GM19023 (cell line): ENCODE measurements at regions not wholly inside any gene's neighbourhood (a gene's known extent, or its start where the extent isn't known, plus 50 kb on each side); places are given as distances from the start of the nearest gene placed in this dataset.
"Not testable (repeated sequence)": the region's sequence is repeated elsewhere in the genome, so short reads cannot be mapped to it uniquely, and the experiment has no call there.

Experiments
- ATAC-seq: cut with Tn5 transposase; IDR thresholded peaks from one replicate; pipeline ENCODE4 v1.9.1; 2021; ENCODE audit warnings: mild to moderate bottlenecking, moderate library complexity; ENCODE audit not compliant: unreplicated experiment

- ATAC-seq: no peak
Observed at GRCh38 chr14:53751650-53752049, 205.0 kb downstream of the BMP4 start.

DNA sequence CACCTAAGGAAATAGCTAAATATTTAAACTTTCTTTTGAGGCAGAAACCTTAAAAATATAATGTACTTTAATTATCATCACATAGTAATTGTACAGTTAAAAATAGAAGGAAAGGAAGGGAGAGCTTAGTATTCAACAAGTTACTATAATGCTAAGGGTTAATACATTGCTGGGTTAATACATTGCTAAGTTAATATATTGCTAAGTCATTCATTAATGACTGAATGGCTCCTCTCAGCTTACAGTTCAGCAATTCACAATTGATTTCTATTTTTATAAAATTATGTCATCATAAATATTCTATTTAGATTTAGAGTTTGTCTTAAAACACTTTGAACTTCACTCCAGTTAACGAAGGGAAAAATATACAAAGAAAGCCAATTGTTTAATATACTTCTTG, 207.9 kb downstream of the BMP4 start:
- ATAC-seq: no peak

GRCh38 chr14:53744857-53745256, 211.8 kb downstream of the BMP4 start:
- no peak for ATAC-seq

DNA sequence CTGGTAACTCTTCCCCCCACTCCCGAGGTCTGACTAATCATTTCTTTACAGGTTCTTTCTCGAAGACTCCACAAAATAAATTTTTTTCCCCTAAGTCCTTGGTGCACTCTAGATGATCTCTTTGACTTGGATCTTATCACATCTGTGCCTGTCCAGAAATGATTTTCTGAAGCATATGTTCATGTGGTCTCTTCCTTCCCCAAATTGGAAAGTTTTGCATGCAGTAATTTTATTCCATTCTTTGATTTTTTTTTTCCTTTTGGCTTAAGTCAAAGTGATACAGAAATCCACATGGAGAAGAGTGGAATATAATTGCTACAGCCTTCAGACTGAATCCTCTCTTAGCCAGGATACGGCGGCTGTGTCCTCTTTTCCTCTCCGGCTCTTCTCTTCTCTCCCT, 213.3 kb downstream of the BMP4 start:
- ATAC-seq: no peak

DNA sequence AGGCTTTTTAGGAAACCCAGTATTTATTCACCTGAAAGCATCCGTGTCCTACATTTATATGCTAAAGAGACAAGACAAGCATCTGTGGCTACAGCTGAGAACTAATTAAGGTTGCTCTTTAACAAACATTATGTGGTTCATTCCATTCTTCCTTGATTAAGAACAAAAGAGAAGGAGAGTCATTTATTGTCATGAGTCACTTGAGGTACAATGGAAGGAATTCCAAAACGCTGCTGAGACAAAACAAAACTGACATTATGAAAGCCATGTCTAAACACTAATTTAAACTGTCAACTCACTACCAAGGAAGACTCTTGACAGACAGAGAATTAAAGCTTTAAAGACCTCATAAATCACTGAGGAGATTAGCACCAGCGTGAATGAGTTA, 214.4 kb downstream of the BMP4 start:
- ATAC-seq: no peak

GRCh38 chr14:53741479-53742232, 215.0 kb downstream of the BMP4 start:
- no peak for ATAC-seq

DNA sequence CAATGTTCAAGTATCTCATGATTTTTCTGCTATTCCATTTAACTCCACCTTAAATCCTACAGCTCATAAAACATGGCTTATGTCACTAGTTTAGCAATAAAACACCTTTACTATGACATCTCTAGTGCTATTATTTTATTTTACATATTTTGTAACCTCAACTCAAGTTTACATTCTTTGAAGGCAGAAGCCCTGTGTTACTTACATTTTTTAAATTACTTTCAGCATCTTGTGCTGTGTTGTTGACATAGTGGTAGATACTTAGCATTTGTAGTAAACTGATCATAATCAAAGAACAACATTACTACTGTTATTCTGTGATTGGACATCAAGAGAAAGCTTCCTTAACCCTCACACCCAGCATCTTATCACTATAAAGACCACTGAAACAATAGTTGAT, 216.1 kb downstream of the BMP4 start:
- no peak for ATAC-seq

DNA sequence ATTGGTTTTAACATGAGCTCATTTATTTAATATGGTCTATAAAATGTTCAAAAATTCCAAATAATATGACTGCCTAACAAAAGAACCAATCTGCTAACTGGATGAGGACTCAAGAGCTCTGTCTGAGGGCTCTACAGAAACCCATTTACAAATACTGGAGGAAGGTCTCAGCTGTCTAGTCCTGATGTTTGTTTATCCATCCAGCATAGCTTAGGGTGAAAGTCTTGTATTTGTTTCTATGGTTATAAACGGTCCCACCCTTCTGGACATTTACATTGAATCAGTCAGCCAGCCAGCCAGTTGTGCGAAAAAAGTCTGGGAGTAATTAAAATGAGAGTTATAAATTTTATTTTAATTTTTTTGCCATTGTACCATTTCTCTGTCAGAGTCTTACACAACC, 220.7 kb downstream of the BMP4 start:
- ATAC-seq: no peak

DNA sequence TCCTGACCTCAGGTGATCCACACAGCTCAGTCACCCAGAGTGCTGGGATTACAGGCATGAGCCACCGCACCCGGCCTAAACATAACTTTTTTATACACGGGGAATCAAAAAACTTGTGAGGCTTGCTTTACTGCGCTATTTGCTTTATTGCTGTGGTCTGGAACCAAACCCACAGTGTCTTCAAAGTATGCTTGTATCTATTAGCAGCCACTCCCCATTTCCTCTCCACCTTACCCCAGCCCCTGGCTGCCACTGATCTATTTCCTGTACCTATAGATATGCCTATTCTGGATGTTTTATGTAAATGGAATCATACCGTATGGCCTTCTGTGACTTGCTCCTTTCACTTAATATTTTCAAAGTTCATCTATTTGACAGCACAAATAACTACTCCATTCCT, 233.4 kb downstream of the BMP4 start:
- ATAC-seq: no peak

GRCh38 chr14:53719536-53719935, 237.1 kb downstream of the BMP4 start:
- ATAC-seq: no peak

DNA sequence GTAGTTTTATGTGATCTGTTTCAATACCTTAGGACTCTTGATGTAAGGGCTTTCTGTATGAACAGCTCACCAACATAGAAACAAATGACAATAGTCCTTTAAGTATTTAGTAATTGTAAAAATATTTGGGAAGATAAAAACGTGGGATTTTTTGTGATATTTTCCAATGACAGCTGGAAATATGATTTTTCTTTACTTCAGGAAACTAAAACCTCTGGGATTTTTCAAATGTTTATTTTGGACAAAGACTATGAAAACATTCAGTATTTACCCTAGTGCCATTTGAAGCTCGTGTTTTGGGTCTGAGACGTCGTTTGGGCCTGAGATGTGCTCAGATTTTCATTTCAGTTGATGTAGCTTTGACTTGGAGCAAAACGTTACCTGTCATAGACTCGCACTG, 240.0 kb downstream of the BMP4 start:
- no peak for ATAC-seq

DNA sequence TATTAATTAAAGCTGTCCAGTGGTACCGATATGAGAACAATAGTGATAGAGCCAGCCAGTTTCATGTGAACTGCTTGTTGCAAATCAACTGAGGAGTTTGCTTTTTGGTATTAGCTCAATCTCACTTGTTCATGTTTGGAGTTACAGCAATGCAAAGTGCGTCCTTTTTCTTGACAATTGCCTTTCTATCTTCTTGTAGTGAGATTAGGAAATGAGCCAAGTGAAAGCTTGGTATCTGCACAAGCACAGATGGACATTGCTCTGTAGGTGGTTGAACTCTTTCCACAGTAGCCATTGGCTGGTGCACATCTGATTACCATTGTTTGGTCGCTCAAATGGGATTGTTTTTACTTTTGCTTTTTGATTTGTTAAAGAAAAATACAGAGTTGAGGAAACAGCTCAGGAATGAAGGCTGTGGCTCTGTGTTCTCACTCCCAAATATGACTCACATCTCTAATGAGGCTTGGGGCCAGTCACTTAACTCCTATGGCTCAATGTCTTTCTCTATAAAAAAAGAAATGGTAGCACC, 241.4 kb downstream of the BMP4 start:
- ATAC-seq: no peak

GRCh38 chr14:53714495-53715192, 242.0 kb downstream of the BMP4 start:
- ATAC-seq: no peak

DNA sequence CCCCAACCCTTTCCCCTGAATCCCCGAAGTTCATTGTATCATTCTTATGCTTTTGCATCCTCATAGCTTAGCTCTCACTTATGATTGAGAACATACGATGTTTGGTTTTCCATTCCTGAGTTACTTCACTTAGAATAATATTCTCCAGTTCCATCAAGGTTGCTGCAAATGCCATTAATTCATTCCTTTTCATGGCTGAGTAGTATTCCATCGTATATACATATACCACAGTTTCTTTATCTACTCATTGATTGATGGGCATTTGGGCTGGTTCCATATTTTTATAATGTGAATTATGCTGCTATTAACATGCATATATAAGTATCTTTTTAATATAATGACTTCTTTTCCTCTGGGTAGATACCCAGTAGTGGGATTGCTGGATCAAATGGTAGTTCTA, 243.7 kb downstream of the BMP4 start:
- not testable (repeated sequence) for ATAC-seq

DNA sequence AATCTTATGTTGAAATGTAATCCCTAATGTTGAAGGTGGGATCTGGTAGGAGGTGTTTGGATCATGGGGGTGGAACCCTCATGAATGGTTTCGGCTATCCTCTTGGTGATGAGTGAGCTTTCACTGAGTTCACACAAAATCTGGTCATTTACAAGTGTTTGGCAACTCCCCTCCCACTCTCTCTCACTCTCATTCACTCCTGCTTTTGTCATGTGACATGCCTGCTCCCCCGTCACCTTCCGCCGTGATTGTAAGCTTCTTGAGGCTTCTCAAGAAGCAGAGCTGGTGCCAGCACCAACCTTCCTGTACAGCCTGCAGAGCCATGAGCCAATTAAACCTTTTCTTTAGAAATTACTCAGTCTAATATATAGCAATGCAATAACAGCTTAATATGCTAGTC, 245.4 kb downstream of the BMP4 start:
- ATAC-seq: no peak

- ATAC-seq: no peak
Observed at GRCh38 chr14:53710615-53711014, 246.0 kb downstream of the BMP4 start.

- ATAC-seq: no peak
Observed at GRCh38 chr14:53709381-53709780, 247.2 kb downstream of the BMP4 start.

GRCh38 chr14:53703457-53703856, 253.2 kb downstream of the BMP4 start:
- no peak for ATAC-seq

GRCh38 chr14:53701108-53701875, 255.3 kb downstream of the BMP4 start:
- no peak for ATAC-seq

DNA sequence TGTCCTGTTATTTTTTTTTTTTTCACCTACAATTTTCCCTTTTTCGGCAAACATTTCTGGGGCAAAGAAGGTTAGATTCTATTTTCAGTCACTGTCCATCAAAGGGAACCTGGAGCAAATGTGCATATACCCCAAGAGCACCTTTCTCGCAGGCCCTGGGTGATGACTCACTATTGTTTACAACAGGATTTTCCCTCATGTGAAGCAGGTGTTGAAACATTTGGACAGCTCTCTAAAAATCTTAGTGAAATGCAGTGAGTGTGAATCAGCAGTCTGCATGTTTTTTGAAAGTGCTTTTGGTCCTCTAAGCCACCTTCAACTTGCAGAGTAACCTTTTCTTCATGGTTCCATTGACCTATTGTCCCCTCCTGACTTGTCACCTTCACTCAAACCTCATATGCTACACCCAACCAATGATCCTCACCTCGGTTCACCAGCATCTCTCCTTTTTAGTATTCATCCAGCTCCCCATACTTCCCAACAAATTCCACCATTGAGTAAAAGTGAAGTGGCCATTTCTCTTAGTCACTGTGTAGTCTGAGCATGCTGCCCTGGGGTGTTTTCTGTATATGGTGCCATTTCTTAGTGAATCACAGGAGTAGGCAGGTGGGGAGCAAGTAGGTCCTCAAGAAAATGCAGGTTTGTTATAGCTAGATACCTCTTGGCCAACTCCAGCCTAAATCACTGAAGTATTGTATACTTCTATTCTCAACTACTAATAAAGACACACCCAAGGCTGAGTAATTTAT, 260.2 kb downstream of the BMP4 start:
- ATAC-seq: no peak

GRCh38 chr14:53695692-53696214, 260.9 kb downstream of the BMP4 start:
- ATAC-seq: no peak
